ENCODE measurements at regions not wholly inside any gene's neighbourhood (a gene's known extent, or its start where the extent isn't known, plus 50 kb on each side); places are given as distances from the start of the nearest gene placed in this dataset.

- Histone ChIP-seq H3K4me1 (ENCODE audit: insufficient read depth, low read length) (peaks cover 82% of the 10 kb centered on the region), H2AFZ (ENCODE audit: low read length) (no peak overlapping the region), H3K9me3 (ENCODE audit: low read length) (no peaks in the 10 kb centered on the region), H4K20me1 (ENCODE audit: insufficient read depth, low read length) (no peaks in the 10 kb centered on the region), H3K79me2 (ENCODE audit: insufficient read depth, low read length) (no peaks in the 10 kb centered on the region), H3K27me3 (ENCODE audit: control insufficient read depth in 1 of 2, insufficient read depth in 2 of 2, low read length in 2 of 2) (no peaks in the 10 kb centered on the region), H3K36me3 (replicated peaks in 1 of 2; ENCODE audit: control insufficient read depth in 1 of 2, insufficient read depth in 2 of 2, low read length in 2 of 2) (no peaks in the 10 kb centered on the region), H3K27ac (ENCODE audit: extremely low read length, insufficient read depth, low read length) (peak overlapping the region; percentile 79), H3K4me2 (ENCODE audit: low read depth, low read length) (peak overlapping the region; percentile 56), H3K9ac (ENCODE audit: insufficient read depth, low read depth, low read length) (peak overlapping the region; percentile 47), H3K4me3 (replicated peaks in 1 of 3; ENCODE audit: insufficient read depth in 1 of 3, low read depth in 2 of 3, low read length in 3 of 3) (no peak overlapping the region)
- TF ChIP-seq NR2F6 (IDR thresholded peaks at IDR 0.05) (no peak), NR2F6 (CRISPR knock-in tag; IDR thresholded peaks at IDR 0.05) (no peak), ZNF263 (CRISPR knock-in tag; IDR thresholded peaks at IDR 0.05) (peak; percentile 50; the same call in 1 of the 2 replicates), MXI1 (IDR thresholded peaks at IDR 0.05; ENCODE audit: borderline replicate concordance, low read depth, low read length) (no peak), AGO2 (optimal IDR thresholded peaks at IDR 0.05; ENCODE audit: low read depth, low read length) (no peak), GMEB1 (CRISPR knock-in tag; IDR thresholded peaks at IDR 0.05; ENCODE audit: borderline replicate concordance) (0 out of 2 replicates have a peak, but pooled peaks have one; percentile 1)
- TF ChIP-seq, protein P1, sequence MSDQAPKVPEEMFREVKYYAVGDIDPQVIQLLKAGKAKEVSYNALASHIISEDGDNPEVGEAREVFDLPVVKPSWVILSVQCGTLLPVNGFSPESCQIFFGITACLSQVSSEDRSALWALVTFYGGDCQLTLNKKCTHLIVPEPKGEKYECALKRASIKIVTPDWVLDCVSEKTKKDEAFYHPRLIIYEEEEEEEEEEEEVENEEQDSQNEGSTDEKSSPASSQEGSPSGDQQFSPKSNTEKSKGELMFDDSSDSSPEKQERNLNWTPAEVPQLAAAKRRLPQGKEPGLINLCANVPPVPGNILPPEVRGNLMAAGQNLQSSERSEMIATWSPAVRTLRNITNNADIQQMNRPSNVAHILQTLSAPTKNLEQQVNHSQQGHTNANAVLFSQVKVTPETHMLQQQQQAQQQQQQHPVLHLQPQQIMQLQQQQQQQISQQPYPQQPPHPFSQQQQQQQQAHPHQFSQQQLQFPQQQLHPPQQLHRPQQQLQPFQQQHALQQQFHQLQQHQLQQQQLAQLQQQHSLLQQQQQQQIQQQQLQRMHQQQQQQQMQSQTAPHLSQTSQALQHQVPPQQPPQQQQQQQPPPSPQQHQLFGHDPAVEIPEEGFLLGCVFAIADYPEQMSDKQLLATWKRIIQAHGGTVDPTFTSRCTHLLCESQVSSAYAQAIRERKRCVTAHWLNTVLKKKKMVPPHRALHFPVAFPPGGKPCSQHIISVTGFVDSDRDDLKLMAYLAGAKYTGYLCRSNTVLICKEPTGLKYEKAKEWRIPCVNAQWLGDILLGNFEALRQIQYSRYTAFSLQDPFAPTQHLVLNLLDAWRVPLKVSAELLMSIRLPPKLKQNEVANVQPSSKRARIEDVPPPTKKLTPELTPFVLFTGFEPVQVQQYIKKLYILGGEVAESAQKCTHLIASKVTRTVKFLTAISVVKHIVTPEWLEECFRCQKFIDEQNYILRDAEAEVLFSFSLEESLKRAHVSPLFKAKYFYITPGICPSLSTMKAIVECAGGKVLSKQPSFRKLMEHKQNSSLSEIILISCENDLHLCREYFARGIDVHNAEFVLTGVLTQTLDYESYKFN (CRISPR knock-in tag; conservative IDR thresholded peaks at IDR 0.05) = 0 out of 2 replicates have a peak, but pooled peaks have one; percentile 6
- DNase-seq (ENCODE audit: low spot score) = peak; percentile 57
- TSS peak; percentile 76 for BruUV-seq (replicated peaks)
- intact Hi-C loops (cut with micrococcal nuclease; ENCODE audit: unreplicated experiment) = no loop called here
- peak; percentile 17; the same call in 2 of the 3 replicates for ATAC-seq
- CTCF ChIA-PET (ENCODE audit: low intra/inter-chr PET ratio, low total read pairs) = no interaction called here
- in situ Hi-C loops (cut with HindIII; ENCODE audit: extremely low pct_ligation_motif_present, low pct_unique_long_range_greater_than_20kb) = no loop called here
- FAIRE-seq = no peak
- 96% methylated on average over 1 of the region's 1 CpG for WGBS (ENCODE audit: low lambda C conversion rate)
- POLR2A ChIA-PET = interaction anchor here (0.7 to 4.2 kb wide), 13 partner anchors 13 to 296 kb away, joined by 3 to 19 read pairs (median 4); no protein-coding TSS in a partner anchor
Measured at GRCh38 chr1:229032375-229032774, 238.5 kb upstream of the RAB4A start.

Measured in HepG2 (cell line).